ENCODE measurements at regions not wholly inside any gene's neighbourhood (a gene's known extent, or its start where the extent isn't known, plus 50 kb on each side); places are given as distances from the start of the nearest gene placed in this dataset.

- no peak overlapping the region for H3K4me3 ChIP-seq (ENCODE audit: control extremely low read depth in 1 of 5, extremely low read depth in 1 of 5, insufficient read depth in 1 of 5, low read depth in 2 of 5, low read length in 4 of 5)
- ChIA-PET CTCF (no interaction called here), POLR2A (no interaction called here)
- H3K27ac ChIP-seq (ENCODE audit: low read length in 2 of 2): no peak overlapping the region
- no peaks in the 10 kb centered on the region for H3K4me1 ChIP-seq (ENCODE audit: control insufficient read depth in 2 of 2, insufficient read depth in 2 of 2, low read length in 2 of 2)
- no peak overlapping the region for H3K27ac Mint-ChIP-seq
- intact Hi-C loops (cut with micrococcal nuclease): no loop called here
- H3K9me3 Mint-ChIP-seq (ENCODE audit: insufficient read depth): peaks cover 6% of the 10 kb centered on the region
- H3K36me3 ChIP-seq (replicated peaks in 1 of 2; ENCODE audit: control extremely low read depth in 1 of 2, control insufficient read depth in 1 of 2, extremely low read depth in 1 of 2, insufficient read depth in 2 of 2, low read length in 1 of 2): no peaks in the 10 kb centered on the region
- H3K27me3 ChIP-seq (replicated peaks in 1 of 4; ENCODE audit: control extremely low read depth in 1 of 4, control insufficient read depth in 3 of 4, insufficient read depth in 4 of 4, low read length in 3 of 4): no peaks in the 10 kb centered on the region
- DNase-seq: no peak
- no peak overlapping the region for H3K9ac ChIP-seq (ENCODE audit: low read length)
- TF ChIP-seq CTCF (IDR thresholded peaks at IDR 0.05): no peak
- 100% methylated on average over 1 of the region's 2 CpGs for WGBS (ENCODE audit: insufficient coverage)
- no peaks in the 10 kb centered on the region for H3K4me1 Mint-ChIP-seq
- no peak overlapping the region for H2AFZ ChIP-seq (ENCODE audit: insufficient read depth, low read depth, low read length, poor library complexity, severe bottlenecking)
- ATAC-seq (ENCODE audit: low read depth): no peak
- H3K27me3 Mint-ChIP-seq: no peaks in the 10 kb centered on the region
- peaks cover 0 to 41% (median 40%) of the 10 kb centered on the region in 3 donors for H3K9me3 ChIP-seq (ENCODE audit: control extremely low read depth in 1 of 3, control insufficient read depth in 2 of 3, insufficient read depth in 1 of 3, low read length in 2 of 3)
- H4K20me1 ChIP-seq (ENCODE audit: control insufficient read depth, insufficient read depth, low read length, poor library complexity, severe bottlenecking): no peaks in the 10 kb centered on the region
- no peaks in the 10 kb centered on the region for H3K79me2 ChIP-seq (ENCODE audit: control insufficient read depth, insufficient read depth, low read length)
- H3K4me2 ChIP-seq (replicated peaks; ENCODE audit: low read depth, low read length, poor library complexity, severe bottlenecking): no peak overlapping the region
- no peak overlapping the region for H3K4me3 Mint-ChIP-seq
Measured at GRCh38 chr13:20285530-20285929, 53.4 kb upstream of the GJB6 start.
